Activated naive CD8-positive, alpha-beta T cell treated with anti-CD3 and anti-CD28 coated beads for 36 hours (primary cell): ENCODE measurements at regions not wholly inside any gene's neighbourhood (a gene's known extent, or its start where the extent isn't known, plus 50 kb on each side); places are given as distances from the start of the nearest gene placed in this dataset.
A peak's percentile ranks its signal among the peaks of the same experiment; 100 is the strongest.

Experiments
- DNase-seq: peaks from one replicate; pipeline ENCODE4 v3.0.0; 2021
- H3K27ac Mint-ChIP-seq: one replicate; pipeline ENCODE4 v1.8.0; 2022; ENCODE audit warnings: mild to moderate bottlenecking, moderate library complexity, mixed read lengths
- H3K27me3 Mint-ChIP-seq: one replicate; pipeline ENCODE4 v1.8.0; 2022; ENCODE audit warnings: mild to moderate bottlenecking, mixed read lengths
- H3K36me3 Mint-ChIP-seq: one replicate; pipeline ENCODE4 v1.8.0; 2021; ENCODE audit warnings: mild to moderate bottlenecking, mixed read lengths
- H3K4me1 Mint-ChIP-seq: one replicate; pipeline ENCODE4 v1.8.0; 2021; ENCODE audit warnings: mixed read lengths
- H3K4me3 Mint-ChIP-seq: one replicate; pipeline ENCODE4 v1.8.0; 2022; ENCODE audit warnings: mild to moderate bottlenecking, moderate library complexity, mixed read lengths
- H3K9me3 Mint-ChIP-seq: one replicate; pipeline ENCODE4 v1.8.0; 2022; ENCODE audit warnings: mixed read lengths

GRCh38 chr3:139808201-139808600 lies 126.8 kb upstream of the CLSTN2 start:
- H3K4me1 Mint-ChIP-seq: no peaks in the 10 kb centered on the region
- H3K36me3 Mint-ChIP-seq: no peaks in the 10 kb centered on the region
- H3K9me3 Mint-ChIP-seq: no peaks in the 10 kb centered on the region
- H3K27ac Mint-ChIP-seq: no peak overlapping the region
- H3K27me3 Mint-ChIP-seq: no peaks in the 10 kb centered on the region
- no peak for DNase-seq
- no peak overlapping the region for H3K4me3 Mint-ChIP-seq

GRCh38 chr3:139803294-139803693 lies 125.5 kb upstream of the NMNAT3 start:
- no peaks in the 10 kb centered on the region for H3K9me3 Mint-ChIP-seq
- H3K27me3 Mint-ChIP-seq: no peaks in the 10 kb centered on the region
- H3K27ac Mint-ChIP-seq: no peak overlapping the region
- no peaks in the 10 kb centered on the region for H3K4me1 Mint-ChIP-seq
- no peak for DNase-seq
- H3K36me3 Mint-ChIP-seq: no peaks in the 10 kb centered on the region
- no peak overlapping the region for H3K4me3 Mint-ChIP-seq

DNA sequence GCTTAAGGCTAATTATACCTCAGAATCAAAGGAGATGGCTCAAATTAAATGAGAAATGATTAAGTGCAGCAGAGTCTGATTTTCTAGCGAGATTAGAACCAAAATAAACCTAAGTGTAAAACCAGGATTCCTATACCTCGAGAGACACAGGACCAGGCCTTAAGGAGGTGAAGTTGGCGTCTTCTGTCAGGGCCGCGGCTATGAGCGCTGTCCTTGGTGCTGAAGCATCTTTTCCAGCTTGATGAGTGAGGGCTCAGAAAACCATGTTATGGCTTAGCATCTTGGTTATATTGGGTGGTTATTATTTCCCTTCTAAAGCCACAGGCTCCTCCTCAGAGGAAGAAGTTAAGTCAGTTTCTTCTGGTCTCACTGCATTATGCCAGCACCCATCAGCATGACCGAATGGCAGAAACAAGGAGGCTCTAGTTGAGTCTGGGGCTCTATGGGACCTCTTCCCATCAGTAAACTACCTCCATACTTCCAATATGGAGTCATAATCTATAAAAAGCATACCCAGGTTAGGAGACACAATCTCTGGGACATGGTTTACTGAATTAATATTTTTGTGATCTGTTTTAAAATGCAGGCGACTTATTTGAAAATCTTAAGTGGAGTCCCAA lies 120.1 kb upstream of the NMNAT3 start:
- Mint-ChIP-seq H3K27ac (no peak overlapping the region), H3K4me1 (no peaks in the 10 kb centered on the region), H3K36me3 (no peaks in the 10 kb centered on the region), H3K4me3 (no peak overlapping the region), H3K9me3 (no peaks in the 10 kb centered on the region), H3K27me3 (peaks cover 6% of the 10 kb centered on the region)
- peak; percentile 8 for DNase-seq

DNA sequence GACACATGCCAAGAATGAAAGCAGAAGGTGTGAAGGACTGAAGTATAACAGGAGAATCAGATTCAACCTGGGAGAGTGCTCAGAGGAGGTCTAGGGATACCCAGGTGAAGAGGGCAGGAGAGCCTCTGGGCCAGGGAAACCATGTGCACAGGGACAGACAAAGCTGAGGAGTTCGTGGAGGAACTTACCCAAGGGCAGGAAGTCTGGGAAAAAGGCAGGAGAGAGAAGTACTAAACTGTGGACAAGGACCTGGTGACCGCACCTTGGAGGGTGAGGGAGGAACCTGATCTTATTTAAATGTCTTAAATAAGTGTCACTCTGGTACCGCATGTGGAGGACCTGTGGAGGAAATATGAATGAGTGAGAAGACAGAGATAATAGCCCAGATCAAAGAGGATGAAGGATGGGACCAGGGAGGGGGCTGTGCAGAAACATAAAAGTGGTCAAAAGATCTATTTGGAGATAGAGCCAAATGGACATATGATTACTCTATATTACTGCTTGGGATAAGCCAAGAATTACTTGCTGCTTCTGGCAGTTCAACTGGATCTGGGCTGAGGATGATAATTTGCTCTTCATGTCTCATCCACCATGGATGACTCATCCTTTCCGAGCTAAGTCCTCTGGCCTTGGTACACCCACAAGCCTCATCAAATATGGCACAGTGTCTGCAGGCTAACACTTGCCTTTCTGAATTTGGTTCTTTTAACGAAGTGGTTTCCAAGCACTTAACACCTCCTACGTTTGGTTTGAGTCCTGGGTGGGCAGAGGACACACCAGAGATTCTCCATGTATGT lies 116.9 kb upstream of the NMNAT3 start:
- Mint-ChIP-seq H3K36me3 (no peaks in the 10 kb centered on the region), H3K9me3 (no peaks in the 10 kb centered on the region), H3K27me3 (peaks cover 6% of the 10 kb centered on the region), H3K4me3 (no peak overlapping the region), H3K27ac (no peak overlapping the region), H3K4me1 (no peaks in the 10 kb centered on the region)
- no peak for DNase-seq

GRCh38 chr3:139793408-139793807 lies 115.6 kb upstream of the NMNAT3 start:
- H3K36me3 Mint-ChIP-seq: no peaks in the 10 kb centered on the region
- H3K4me1 Mint-ChIP-seq: no peaks in the 10 kb centered on the region
- H3K9me3 Mint-ChIP-seq: no peaks in the 10 kb centered on the region
- no peak overlapping the region for H3K4me3 Mint-ChIP-seq
- no peak overlapping the region for H3K27ac Mint-ChIP-seq
- no peak for DNase-seq
- H3K27me3 Mint-ChIP-seq: peaks cover 6% of the 10 kb centered on the region

- Mint-ChIP-seq H3K4me3 (no peak overlapping the region), H3K9me3 (no peaks in the 10 kb centered on the region), H3K27ac (no peak overlapping the region), H3K27me3 (peaks cover 17% of the 10 kb centered on the region), H3K4me1 (no peaks in the 10 kb centered on the region), H3K36me3 (no peaks in the 10 kb centered on the region)
- DNase-seq: no peak
These were observed 102.8 kb upstream of the NMNAT3 start for GRCh38 chr3:139780593-139780992.

- Mint-ChIP-seq H3K9me3 (no peaks in the 10 kb centered on the region), H3K4me1 (no peaks in the 10 kb centered on the region)
These were observed 101.0 kb upstream of the NMNAT3 start for GRCh38 chr3:139778682-139779233.

DNA sequence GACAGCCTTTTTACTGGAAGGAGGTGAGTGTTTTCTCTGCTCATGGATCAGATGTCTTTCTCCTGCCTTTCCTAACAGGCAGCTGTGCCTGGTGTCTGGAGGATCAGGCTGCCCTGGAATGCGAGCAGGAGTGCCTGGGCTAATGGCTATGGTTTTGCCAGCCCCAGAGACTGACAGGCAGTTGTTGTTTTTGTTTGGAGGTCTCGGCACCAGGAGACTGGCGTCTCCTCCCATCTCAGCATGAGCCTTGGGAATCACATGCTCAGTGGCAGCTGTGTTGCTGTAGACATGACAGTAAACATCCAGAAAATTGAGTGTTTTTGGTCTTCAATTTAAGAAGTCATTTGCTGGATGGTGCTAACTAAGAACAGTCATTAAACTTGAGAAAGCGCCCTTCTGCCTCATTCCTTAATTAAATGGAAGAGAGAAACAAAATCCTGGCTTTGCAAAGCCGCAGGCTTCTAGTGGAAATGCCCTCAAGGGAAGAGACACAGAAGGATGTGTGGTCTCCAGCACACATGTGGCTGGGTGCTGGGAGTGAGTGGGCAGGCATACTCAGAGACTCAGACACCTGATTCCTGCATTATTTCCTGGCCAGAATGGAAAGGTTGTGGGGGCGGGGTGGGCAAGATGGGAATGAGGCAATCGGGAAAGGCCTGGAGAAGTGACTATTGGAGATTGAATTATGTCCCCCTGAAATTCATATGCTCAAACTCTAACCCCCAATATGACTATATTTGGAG lies 97.0 kb upstream of the NMNAT3 start:
- Mint-ChIP-seq H3K4me3 (no peak overlapping the region), H3K9me3 (no peaks in the 10 kb centered on the region), H3K36me3 (no peaks in the 10 kb centered on the region), H3K27me3 (peaks cover 14% of the 10 kb centered on the region), H3K4me1 (no peaks in the 10 kb centered on the region), H3K27ac (no peak overlapping the region)
- DNase-seq: no peak

More at GRCh38 chr3:139778682-139779233, 101.0 kb upstream of the NMNAT3 start:
- Mint-ChIP-seq H3K36me3 (no peaks in the 10 kb centered on the region), H3K27me3 (peaks cover 13% of the 10 kb centered on the region), H3K4me3 (no peak overlapping the region), H3K27ac (no peak overlapping the region)
- no peak for DNase-seq

- Mint-ChIP-seq H3K9me3 (no peaks in the 10 kb centered on the region), H3K36me3 (no peaks in the 10 kb centered on the region), H3K27me3 (peaks cover 12% of the 10 kb centered on the region), H3K4me3 (no peak overlapping the region), H3K27ac (no peak overlapping the region), H3K4me1 (no peaks in the 10 kb centered on the region)
- DNase-seq: no peak
These were observed 95.0 kb upstream of the NMNAT3 start for GRCh38 chr3:139772539-139773500.

- H3K4me1 Mint-ChIP-seq: no peaks in the 10 kb centered on the region
- no peak for DNase-seq
- H3K4me3 Mint-ChIP-seq: no peak overlapping the region
These were observed 93.6 kb upstream of the NMNAT3 start for GRCh38 chr3:139771331-139771730.

GRCh38 chr3:139770577-139770976 lies 92.8 kb upstream of the NMNAT3 start:
- no peaks in the 10 kb centered on the region for H3K9me3 Mint-ChIP-seq
- H3K4me1 Mint-ChIP-seq: no peaks in the 10 kb centered on the region
- no peak overlapping the region for H3K27ac Mint-ChIP-seq
- no peaks in the 10 kb centered on the region for H3K36me3 Mint-ChIP-seq
- no peak for DNase-seq
- peaks cover 5% of the 10 kb centered on the region for H3K27me3 Mint-ChIP-seq
- H3K4me3 Mint-ChIP-seq: no peak overlapping the region

More at GRCh38 chr3:139771331-139771730, 93.6 kb upstream of the NMNAT3 start:
- Mint-ChIP-seq H3K27ac (no peak overlapping the region), H3K9me3 (no peaks in the 10 kb centered on the region), H3K27me3 (peaks cover 5% of the 10 kb centered on the region), H3K36me3 (no peaks in the 10 kb centered on the region)

DNA sequence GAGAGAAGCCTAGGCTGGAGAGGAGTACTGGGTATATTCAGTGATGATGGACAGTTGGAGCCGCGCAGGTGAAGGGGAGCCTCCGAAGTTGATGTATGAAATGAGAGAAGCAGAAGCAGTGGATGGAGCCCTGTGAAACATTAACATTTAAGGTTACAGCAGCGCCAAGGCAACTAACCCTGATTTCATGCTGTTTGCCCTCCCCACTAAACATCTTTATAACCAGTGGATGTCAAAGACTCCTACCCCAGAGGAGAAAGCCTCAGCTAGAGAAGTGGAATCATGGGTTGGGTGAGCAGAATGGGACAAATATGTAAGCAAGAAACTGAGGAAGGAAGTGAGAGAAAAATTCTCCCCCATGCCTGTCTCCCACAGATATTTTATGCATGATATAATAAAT lies 92.0 kb upstream of the NMNAT3 start:
- Mint-ChIP-seq H3K36me3 (no peaks in the 10 kb centered on the region), H3K27ac (no peak overlapping the region), H3K9me3 (no peaks in the 10 kb centered on the region), H3K27me3 (peaks cover 5% of the 10 kb centered on the region), H3K4me1 (no peaks in the 10 kb centered on the region), H3K4me3 (no peak overlapping the region)
- DNase-seq: no peak

GRCh38 chr3:139764936-139765335 lies 87.2 kb upstream of the NMNAT3 start:
- Mint-ChIP-seq H3K4me3 (no peak overlapping the region), H3K27me3 (no peaks in the 10 kb centered on the region), H3K4me1 (peaks cover 7% of the 10 kb centered on the region), H3K36me3 (no peaks in the 10 kb centered on the region), H3K9me3 (no peaks in the 10 kb centered on the region), H3K27ac (no peak overlapping the region)
- DNase-seq: no peak

DNA sequence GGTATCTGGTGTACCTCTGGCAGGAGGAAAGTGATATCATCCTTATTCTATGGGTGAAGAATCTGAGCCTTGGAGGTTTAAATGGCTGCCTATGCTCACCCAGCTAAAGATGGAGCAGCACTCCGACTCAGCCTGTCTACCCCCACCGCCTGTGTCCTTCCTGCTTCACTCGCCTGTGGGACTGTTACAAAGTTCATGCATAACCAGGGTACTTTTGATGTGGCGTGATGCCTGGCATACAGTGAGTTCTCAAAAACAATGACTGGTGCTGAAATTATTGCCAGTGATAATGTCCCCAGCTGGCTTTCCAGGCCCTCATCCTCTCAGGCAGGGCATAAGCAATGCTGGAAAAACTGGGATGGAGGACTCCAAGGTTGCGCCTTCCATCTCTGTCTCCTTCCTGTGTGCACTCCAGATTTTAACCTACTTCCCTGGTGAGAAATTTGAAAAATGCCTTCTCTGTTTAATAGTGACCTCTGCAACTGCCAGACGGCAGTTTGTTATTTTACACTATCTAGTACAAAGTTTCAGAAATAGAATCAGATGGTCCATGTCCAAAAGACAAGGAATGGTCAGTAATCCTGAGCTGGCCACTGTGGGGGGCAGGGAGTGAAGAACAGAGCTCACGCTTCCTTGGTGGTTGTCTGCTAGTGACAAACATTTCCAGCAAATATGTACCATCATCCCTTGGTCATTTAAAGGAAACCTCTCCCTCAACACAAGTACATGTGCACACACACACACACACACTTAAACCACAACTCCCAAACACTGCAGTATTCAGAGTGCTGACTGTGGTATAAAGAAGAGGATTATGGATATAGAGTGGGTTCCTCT lies 86.5 kb upstream of the NMNAT3 start:
- DNase-seq: no peak
- H3K27me3 Mint-ChIP-seq: no peaks in the 10 kb centered on the region
- H3K36me3 Mint-ChIP-seq: no peaks in the 10 kb centered on the region
- H3K9me3 Mint-ChIP-seq: no peaks in the 10 kb centered on the region
- H3K27ac Mint-ChIP-seq: no peak overlapping the region
- H3K4me1 Mint-ChIP-seq: peaks cover 7% of the 10 kb centered on the region
- H3K4me3 Mint-ChIP-seq: no peak overlapping the region
